ENCODE measurements at regions not wholly inside any gene's neighbourhood (a gene's known extent, or its start where the extent isn't known, plus 50 kb on each side); places are given as distances from the start of the nearest gene placed in this dataset.

- H3K4me2 ChIP-seq (ENCODE audit: insufficient read depth, low read length): no peak overlapping the region
- no peak for TF ChIP-seq EZH2 (IDR thresholded peaks at IDR 0.05; ENCODE audit: borderline replicate concordance, low read depth, low read length, severe bottlenecking)
- TF ChIP-seq CTCF (IDR thresholded peaks at IDR 0.05; ENCODE audit: borderline replicate concordance, extremely low read depth, low read length, poor library complexity, severe bottlenecking): no peak
- no peaks in the 10 kb centered on the region for H4K20me1 ChIP-seq (ENCODE audit: insufficient read depth, low read length)
- H3K4me3 ChIP-seq (ENCODE audit: low read depth in 1 of 2, low read length in 2 of 2): no peak overlapping the region
- no peak overlapping the region for H3K9ac ChIP-seq (ENCODE audit: low read depth, low read length)
- no peaks in the 10 kb centered on the region for H3K9me3 ChIP-seq (ENCODE audit: insufficient read depth, low read length, severe bottlenecking)
- no peaks in the 10 kb centered on the region for H3K4me1 ChIP-seq (ENCODE audit: insufficient read depth, low read length)
- no peaks in the 10 kb centered on the region for H3K79me2 ChIP-seq (ENCODE audit: insufficient read depth, low read length)
- no peaks in the 10 kb centered on the region for H3K36me3 ChIP-seq (ENCODE audit: insufficient read depth, low read length)
- ATAC-seq (ENCODE audit: insufficient read depth, low read depth) (no peak), DNase-seq (no peak)
- H3K27ac ChIP-seq (ENCODE audit: low read length): no peak overlapping the region
- peaks cover 7% of the 10 kb centered on the region for H3K27me3 ChIP-seq (ENCODE audit: insufficient read depth, low read length, poor library complexity)
- no peak overlapping the region for H2AFZ ChIP-seq (ENCODE audit: low read depth, low read length)
These were observed 125.1 kb upstream of the PPP2R3A start for GRCh38 chr3:135840436-135840835.

- no peak overlapping the region for H3K27ac ChIP-seq (ENCODE audit: low read length)
- H3K27me3 ChIP-seq (ENCODE audit: insufficient read depth, low read length, poor library complexity): peaks cover 2% of the 10 kb centered on the region
- H4K20me1 ChIP-seq (ENCODE audit: insufficient read depth, low read length): no peaks in the 10 kb centered on the region
- H3K4me3 ChIP-seq (ENCODE audit: low read depth in 1 of 2, low read length in 2 of 2): no peak overlapping the region
- DNase-seq (no peak), ATAC-seq (ENCODE audit: insufficient read depth, low read depth) (no peak)
- H2AFZ ChIP-seq (ENCODE audit: low read depth, low read length): no peak overlapping the region
- H3K9ac ChIP-seq (ENCODE audit: low read depth, low read length): no peak overlapping the region
- TF ChIP-seq EZH2 (IDR thresholded peaks at IDR 0.05; ENCODE audit: borderline replicate concordance, low read depth, low read length, severe bottlenecking): no peak
- no peak for TF ChIP-seq CTCF (IDR thresholded peaks at IDR 0.05; ENCODE audit: borderline replicate concordance, extremely low read depth, low read length, poor library complexity, severe bottlenecking)
- H3K4me1 ChIP-seq (ENCODE audit: insufficient read depth, low read length): no peaks in the 10 kb centered on the region
- H3K9me3 ChIP-seq (ENCODE audit: insufficient read depth, low read length, severe bottlenecking): no peaks in the 10 kb centered on the region
- H3K79me2 ChIP-seq (ENCODE audit: insufficient read depth, low read length): no peaks in the 10 kb centered on the region
- no peaks in the 10 kb centered on the region for H3K36me3 ChIP-seq (ENCODE audit: insufficient read depth, low read length)
- H3K4me2 ChIP-seq (ENCODE audit: insufficient read depth, low read length): no peak overlapping the region
These were observed 121.1 kb upstream of the PPP2R3A start for GRCh38 chr3:135844386-135844785.

GRCh38 chr3:135848051-135848450 is 117.5 kb upstream of the PPP2R3A start:
- ATAC-seq (ENCODE audit: insufficient read depth, low read depth): no peak

More at GRCh38 chr3:135848051-135848450, 117.5 kb upstream of the PPP2R3A start:
- Histone ChIP-seq H3K27ac (ENCODE audit: low read length) (no peak overlapping the region), H4K20me1 (ENCODE audit: insufficient read depth, low read length) (no peaks in the 10 kb centered on the region), H3K4me3 (ENCODE audit: low read depth in 1 of 2, low read length in 2 of 2) (no peak overlapping the region), H3K79me2 (ENCODE audit: insufficient read depth, low read length) (no peaks in the 10 kb centered on the region), H3K36me3 (ENCODE audit: insufficient read depth, low read length) (no peaks in the 10 kb centered on the region), H3K27me3 (ENCODE audit: insufficient read depth, low read length, poor library complexity) (peaks cover 2% of the 10 kb centered on the region), H3K4me1 (ENCODE audit: insufficient read depth, low read length) (no peaks in the 10 kb centered on the region), H3K9ac (ENCODE audit: low read depth, low read length) (no peak overlapping the region), H3K9me3 (ENCODE audit: insufficient read depth, low read length, severe bottlenecking) (no peaks in the 10 kb centered on the region), H3K4me2 (ENCODE audit: insufficient read depth, low read length) (no peak overlapping the region), H2AFZ (ENCODE audit: low read depth, low read length) (no peak overlapping the region)
- DNase-seq: no peak
- TF ChIP-seq CTCF (IDR thresholded peaks at IDR 0.05; ENCODE audit: borderline replicate concordance, extremely low read depth, low read length, poor library complexity, severe bottlenecking): no peak
- no peak for TF ChIP-seq EZH2 (IDR thresholded peaks at IDR 0.05; ENCODE audit: borderline replicate concordance, low read depth, low read length, severe bottlenecking)

Data from DND-41 (cell line).